Muscle layer of colon (tissue), 2 donors: ENCODE measurements at regions not wholly inside any gene's neighbourhood (a gene's known extent, or its start where the extent isn't known, plus 50 kb on each side); places are given as distances from the start of the nearest gene placed in this dataset.
"Not testable (repeated sequence)": the region's sequence is repeated elsewhere in the genome, so short reads cannot be mapped to it uniquely, and the experiment has no call there.

ENCODE experiments used
- H3K27ac ChIP-seq: one replicate; pipeline ENCODE4 v1.7.0; 2013; ENCODE audit warnings: low read depth, mild to moderate bottlenecking, low read length, moderate library complexity
- H3K27me3 ChIP-seq, 2 donors: one replicate each; pipeline ENCODE4 v1.7.0; 2013; ENCODE audit warnings: low read length in 2 of 2, mild to moderate bottlenecking in 2 of 2; ENCODE audit not compliant: insufficient read depth in 2 of 2, control insufficient read depth in 1 of 2
- H3K36me3 ChIP-seq: one replicate; pipeline ENCODE4 v1.7.0; 2013; ENCODE audit warnings: mild to moderate bottlenecking, low read length; ENCODE audit not compliant: insufficient read depth
- H3K4me1 ChIP-seq: one replicate; pipeline ENCODE4 v1.7.0; 2013; ENCODE audit warnings: mild to moderate bottlenecking, low read length; ENCODE audit not compliant: insufficient read depth
- H3K4me3 ChIP-seq, 2 donors: one replicate each; pipeline ENCODE4 v1.7.0; 2013; ENCODE audit warnings: low read length in 2 of 2, low read depth in 1 of 2, mild to moderate bottlenecking in 1 of 2, moderate library complexity in 1 of 2
- H3K9ac ChIP-seq: one replicate; pipeline ENCODE4 v1.7.0; 2013; ENCODE audit warnings: low read length
- H3K9me3 ChIP-seq: one replicate; pipeline ENCODE4 v1.7.0; 2013; ENCODE audit warnings: mild to moderate bottlenecking, low read length
- donor health status: abdominal sarcoma.
- donor health status: Adenocarcinoma of cecum.

DNA sequence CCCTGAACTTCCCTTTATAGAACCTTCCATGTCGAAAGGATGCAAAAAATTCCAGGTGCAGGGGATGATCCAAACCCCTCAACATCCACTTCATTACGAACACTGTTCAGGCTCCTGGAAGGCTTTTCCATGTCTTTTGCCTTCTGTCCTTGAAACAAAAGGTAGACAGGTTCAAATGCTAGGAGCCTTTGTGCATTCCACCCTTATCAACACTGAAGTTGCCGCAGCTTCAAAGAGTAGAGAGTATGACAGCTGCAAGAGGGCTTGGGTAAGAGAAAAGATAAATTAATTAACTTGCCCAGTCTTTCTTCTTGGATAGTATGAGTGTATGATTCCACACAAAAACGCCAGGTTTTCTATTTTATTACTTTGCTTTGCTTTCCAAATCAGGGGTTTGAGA, 269.1 kb upstream of the MSX2 start:
- no peak overlapping the region for H3K9ac ChIP-seq
- no peaks in the 10 kb centered on the region for H3K4me1 ChIP-seq

DNA sequence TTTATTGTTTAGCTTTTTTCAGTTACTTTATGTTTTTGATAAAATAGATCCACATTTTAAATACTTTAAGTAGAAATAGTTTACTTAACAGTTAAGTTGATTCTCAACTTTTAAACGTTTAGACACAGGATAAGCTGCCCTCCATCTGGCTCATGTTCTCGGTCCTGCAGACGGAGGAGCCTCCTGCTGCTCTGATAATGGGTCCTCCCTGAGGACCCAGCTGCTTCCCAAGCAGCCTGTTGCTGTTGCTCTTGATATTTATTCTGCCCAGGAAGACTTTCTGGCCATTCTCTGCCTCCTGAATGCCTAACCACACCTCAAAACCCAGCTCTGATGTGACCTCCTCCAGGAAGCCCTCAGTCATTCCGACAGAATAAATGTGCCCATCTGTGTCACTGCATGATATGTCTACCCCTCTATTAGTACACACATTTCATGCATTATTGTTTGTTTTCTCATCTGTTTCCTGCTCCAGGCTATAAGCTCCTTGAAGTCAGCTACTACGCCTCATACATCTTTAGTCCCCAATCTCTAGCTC, 267.2 kb upstream of the MSX2 start:
- H3K36me3 ChIP-seq = no peaks in the 10 kb centered on the region
- H3K9ac ChIP-seq = no peak overlapping the region

More for the DNA sequence above, 269.1 kb upstream of the MSX2 start:
- Histone ChIP-seq H3K9me3 (no peaks in the 10 kb centered on the region), H3K4me3 (no peak overlapping the region), H3K36me3 (no peaks in the 10 kb centered on the region), H3K27ac (no peak overlapping the region), H3K27me3 (peaks cover 0 to 4% of the 10 kb centered on the region in 2 donors)

DNA sequence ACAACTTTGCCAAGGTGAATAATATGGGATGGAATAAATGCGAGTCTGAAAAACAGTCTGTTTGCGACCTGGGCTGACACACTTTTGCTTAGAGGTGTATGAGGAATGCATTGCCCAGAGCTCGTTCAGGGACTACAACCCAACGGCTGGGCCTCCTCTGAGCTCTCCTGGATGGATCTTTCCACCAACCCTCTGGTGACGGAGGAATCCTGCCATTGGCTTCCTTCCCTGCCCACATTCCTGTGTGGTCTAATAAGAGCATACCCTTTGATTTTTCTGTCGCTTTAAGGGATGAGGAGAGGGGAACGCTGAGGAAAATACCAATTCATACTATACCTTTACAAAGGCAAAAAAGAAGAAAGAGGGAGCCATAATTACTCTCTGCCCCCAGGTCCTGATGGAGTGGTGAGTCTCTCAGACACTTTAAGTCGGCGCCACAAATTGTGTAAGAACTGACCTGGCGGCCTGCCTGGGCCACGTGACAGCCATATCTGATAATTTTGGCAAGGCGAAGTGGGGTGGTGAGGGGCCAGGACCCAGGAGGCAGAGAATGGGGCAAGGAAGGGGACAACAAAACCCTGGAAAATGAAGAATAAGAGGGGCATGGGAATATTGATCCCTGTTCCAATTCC, 265.2 kb upstream of the MSX2 start:
- Histone ChIP-seq H3K27ac (no peak overlapping the region), H3K36me3 (no peaks in the 10 kb centered on the region), H3K27me3 (no peaks in the 10 kb centered on the region), H3K4me3 (no peak overlapping the region), H3K9me3 (no peaks in the 10 kb centered on the region), H3K9ac (no peak overlapping the region), H3K4me1 (no peaks in the 10 kb centered on the region)

More for the DNA sequence above, 267.2 kb upstream of the MSX2 start:
- Histone ChIP-seq H3K9me3 (no peaks in the 10 kb centered on the region), H3K4me1 (no peaks in the 10 kb centered on the region), H3K4me3 (no peak overlapping the region), H3K27ac (no peak overlapping the region), H3K27me3 (peaks cover 0 to under 1% of the 10 kb centered on the region in 2 donors)

DNA sequence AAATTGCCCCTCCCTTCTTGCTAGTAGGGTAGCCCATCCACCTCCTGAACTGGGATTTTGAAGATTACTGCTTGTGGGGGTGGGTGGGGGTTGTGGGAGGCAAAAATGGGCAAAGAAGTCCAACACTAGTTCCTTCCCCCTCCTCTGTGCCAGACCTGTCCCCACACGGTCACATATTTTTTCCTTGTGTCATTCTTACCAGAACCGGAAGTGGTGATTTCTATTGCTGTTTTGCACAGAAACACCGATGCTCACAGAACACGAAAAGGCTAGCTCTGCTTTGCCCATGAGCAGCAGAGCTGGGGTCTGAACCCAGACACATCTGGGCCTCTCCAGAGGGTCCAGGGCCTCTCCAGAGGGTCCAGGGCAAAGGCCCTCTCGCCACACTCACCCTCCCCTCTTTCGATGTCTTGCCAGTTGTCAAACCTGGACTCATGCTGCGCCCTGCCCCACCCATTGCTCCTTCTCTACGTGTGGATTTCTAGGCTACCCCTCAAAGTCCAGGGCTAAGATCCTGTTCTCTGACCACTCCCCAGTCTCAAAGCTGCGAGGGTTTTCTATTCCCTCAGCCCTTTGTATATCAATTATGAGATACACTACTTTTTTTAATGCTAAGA, 264.4 kb upstream of the MSX2 start:
- no peaks in the 10 kb centered on the region for H3K4me1 ChIP-seq
- H3K27me3 ChIP-seq = no peaks in the 10 kb centered on the region

DNA sequence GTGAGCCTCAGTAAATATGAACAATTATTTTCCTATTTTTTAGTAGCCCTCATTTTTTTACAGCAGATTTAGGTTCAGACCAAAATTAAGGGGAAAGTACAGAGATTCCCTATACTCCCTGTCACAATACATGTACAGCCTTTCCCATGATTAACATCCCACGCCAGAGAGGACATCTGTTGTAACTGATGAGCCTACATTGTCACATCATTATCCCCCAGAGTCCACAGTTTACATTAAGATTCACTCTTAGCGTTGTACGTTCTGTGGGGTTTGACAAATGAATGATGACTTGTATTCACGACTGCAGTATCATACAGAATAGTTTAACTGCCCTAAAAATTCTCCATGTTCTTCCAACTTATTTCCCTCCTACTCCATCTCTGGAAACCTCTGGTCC, 262.3 kb upstream of the MSX2 start:
- no peaks in the 10 kb centered on the region for H3K36me3 ChIP-seq
- H3K4me3 ChIP-seq = no peak overlapping the region
- no peaks in the 10 kb centered on the region for H3K27me3 ChIP-seq
- no peak overlapping the region for H3K9ac ChIP-seq
- H3K27ac ChIP-seq = no peak overlapping the region
- H3K4me1 ChIP-seq = no peaks in the 10 kb centered on the region
- no peaks in the 10 kb centered on the region for H3K9me3 ChIP-seq

More for the DNA sequence above, 264.4 kb upstream of the MSX2 start:
- no peaks in the 10 kb centered on the region for H3K9me3 ChIP-seq
- H3K4me3 ChIP-seq = no peak overlapping the region
- H3K27ac ChIP-seq = no peak overlapping the region
- no peak overlapping the region for H3K9ac ChIP-seq
- H3K36me3 ChIP-seq = no peaks in the 10 kb centered on the region

DNA sequence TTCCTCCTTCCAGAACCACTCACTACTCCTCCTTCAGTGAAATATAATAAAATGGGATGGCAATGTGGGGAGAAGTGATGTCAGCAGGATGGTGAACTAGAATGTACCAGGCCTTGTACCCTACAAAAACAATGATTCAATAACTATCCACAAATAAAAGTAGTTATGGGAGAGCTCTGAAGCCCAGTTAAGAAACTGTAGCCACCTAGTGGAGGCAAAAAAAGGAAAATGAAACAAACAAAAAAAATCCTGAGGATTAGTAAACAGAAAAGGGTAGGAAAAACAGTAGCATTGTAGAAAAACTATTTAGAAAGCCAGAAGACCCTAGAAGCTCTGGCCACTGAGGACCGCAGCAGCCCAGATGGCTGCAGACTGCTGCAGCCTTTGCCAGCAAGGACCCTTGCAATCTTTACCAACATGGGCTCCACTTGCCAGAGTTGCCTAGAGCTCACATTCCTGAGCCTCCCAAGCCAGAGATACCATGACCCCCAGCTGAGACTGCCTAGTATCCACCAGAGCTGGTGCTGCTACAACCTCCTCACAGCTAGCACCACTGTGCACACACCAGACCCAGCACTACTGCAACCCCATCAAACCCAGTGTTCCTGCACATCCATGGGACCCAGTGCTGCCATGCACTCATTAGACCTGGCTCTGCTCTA, 259.7 kb upstream of the MSX2 start:
- Histone ChIP-seq H3K9ac (no peak overlapping the region), H3K4me3 (no peak overlapping the region), H3K27me3 (no peaks in the 10 kb centered on the region), H3K4me1 (no peaks in the 10 kb centered on the region), H3K27ac (no peak overlapping the region), H3K9me3 (no peaks in the 10 kb centered on the region), H3K36me3 (no peaks in the 10 kb centered on the region)

DNA sequence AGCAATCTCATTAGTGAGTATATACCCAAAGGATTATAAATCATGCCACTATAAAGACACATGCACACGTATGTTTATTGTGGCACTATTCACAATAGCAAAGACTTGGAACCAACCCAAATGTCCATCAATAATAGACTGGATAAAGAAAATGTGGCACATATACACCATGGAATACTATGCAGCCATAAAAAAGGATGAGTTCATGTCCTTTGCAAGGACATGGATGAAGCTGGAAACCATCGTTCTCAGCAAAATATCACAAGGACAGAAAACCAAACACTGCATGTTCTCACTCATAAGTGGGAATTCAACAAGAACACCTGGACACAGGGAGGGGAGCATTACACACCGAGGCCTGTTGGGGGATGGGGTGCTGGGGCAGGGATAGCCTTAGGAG, 252.9 kb upstream of the MSX2 start:
- H3K9me3 ChIP-seq, H3K27me3 ChIP-seq, H3K4me3 ChIP-seq, H3K36me3 ChIP-seq, H3K27ac ChIP-seq, H3K9ac ChIP-seq, H3K4me1 ChIP-seq: not testable (repeated sequence)

DNA sequence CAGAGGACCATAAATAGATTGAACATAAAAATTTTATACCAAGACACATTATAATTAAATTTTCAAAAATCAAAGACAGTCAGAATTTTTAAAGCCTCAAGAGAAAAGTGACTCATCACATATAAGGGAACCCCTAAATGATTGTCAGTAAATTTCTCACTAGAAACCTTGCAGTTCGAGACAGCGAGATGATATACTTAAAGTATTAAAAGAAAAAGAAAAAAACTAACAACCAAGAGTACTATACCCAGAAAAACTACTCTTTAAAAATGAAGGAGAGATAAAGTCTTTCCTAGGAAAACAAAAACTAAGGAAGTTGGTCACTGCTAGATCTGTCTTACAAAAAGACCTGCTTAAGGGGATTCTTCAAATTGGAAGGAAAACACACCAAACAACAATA, 251.4 kb upstream of the MSX2 start:
- Histone ChIP-seq H3K36me3 (no peaks in the 10 kb centered on the region), H3K27me3 (no peaks in the 10 kb centered on the region), H3K4me3 (no peak overlapping the region), H3K9ac (no peak overlapping the region), H3K27ac (no peak overlapping the region), H3K4me1 (no peaks in the 10 kb centered on the region), H3K9me3 (no peaks in the 10 kb centered on the region)

DNA sequence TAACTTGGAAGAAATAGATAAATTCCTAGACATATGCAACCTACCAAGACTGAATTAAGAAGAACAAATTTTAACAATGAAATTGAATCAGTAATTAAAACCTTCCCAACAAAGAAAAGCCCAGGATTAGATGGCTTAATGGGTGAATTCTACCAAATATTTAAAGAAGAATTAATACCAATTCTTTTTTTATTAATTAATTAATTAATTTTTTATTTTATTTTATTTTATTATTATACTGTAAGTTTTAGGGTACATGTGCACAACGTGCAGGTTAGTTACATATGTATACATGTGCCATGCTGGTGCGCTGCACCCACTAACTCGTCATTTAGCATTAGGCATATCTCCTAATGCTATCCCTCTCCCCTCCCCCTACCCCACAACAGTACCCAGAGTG, 248.4 kb upstream of the MSX2 start:
- H3K9me3 ChIP-seq = not testable (repeated sequence)

DNA sequence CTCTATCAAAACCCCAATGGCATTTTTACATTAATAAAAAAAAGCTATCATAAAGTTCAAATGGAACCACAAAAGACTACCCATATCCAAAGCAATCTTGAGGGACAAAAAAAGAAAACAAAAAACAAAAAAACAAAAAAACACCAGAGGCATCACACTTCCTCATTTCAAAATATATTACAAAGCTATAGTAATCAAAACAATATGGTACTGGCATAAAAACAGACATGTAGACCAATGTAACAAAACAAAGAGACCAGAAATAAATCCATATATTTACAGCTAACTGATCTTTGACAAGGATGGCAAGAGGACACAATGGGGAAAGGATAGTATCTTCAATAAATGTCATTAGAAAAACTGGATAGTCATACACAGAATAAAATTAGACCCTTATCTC, 245.1 kb upstream of the MSX2 start:
- Histone ChIP-seq H3K4me1 (no peaks in the 10 kb centered on the region), H3K9me3 (peaks cover 6% of the 10 kb centered on the region), H3K27ac (no peak overlapping the region), H3K9ac (no peak overlapping the region), H3K27me3 (no peaks in the 10 kb centered on the region), H3K4me3 (no peak overlapping the region), H3K36me3 (no peaks in the 10 kb centered on the region)

More for the DNA sequence above, 248.4 kb upstream of the MSX2 start:
- H3K36me3 ChIP-seq, H3K4me3 ChIP-seq, H3K4me1 ChIP-seq, H3K27ac ChIP-seq, H3K9ac ChIP-seq, H3K27me3 ChIP-seq: not testable (repeated sequence)

DNA sequence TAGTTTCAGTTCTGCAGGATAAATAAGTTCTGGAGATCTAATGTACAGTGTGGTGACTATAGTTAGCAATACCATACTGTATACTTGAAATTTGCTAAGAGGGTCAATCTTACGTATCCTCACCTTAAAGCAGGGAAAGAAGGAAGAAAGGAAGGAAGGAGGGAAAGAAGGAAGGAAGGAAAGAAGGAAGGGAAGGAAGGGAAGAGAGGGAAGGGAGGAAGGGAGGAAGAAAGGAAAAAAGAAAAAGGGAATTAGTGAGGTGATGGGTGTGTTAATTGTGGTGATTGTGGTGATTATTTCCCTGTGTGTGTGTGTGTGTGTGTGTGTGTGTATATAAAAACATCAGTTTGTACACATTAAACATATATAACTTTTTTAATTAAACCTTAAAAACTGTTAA, 242.6 kb upstream of the MSX2 start:
- Histone ChIP-seq H3K4me3 (no peak overlapping the region), H3K36me3 (no peaks in the 10 kb centered on the region), H3K9ac (no peak overlapping the region), H3K27ac (no peak overlapping the region), H3K4me1 (no peaks in the 10 kb centered on the region), H3K27me3 (no peaks in the 10 kb centered on the region), H3K9me3 (peaks cover 6% of the 10 kb centered on the region)
